Left forelimb (tissue), 1 donor: ENCODE measurements at regions not wholly inside any gene's neighbourhood (a gene's known extent, or its start where the extent isn't known, plus 50 kb on each side); places are given as distances from the start of the nearest gene placed in this dataset.

Experiments used
- DNase-seq: peaks from one replicate; pipeline ENCODE4 v3.0.0-alpha.2; 2018; ENCODE audit warnings: low spot score

DNA sequence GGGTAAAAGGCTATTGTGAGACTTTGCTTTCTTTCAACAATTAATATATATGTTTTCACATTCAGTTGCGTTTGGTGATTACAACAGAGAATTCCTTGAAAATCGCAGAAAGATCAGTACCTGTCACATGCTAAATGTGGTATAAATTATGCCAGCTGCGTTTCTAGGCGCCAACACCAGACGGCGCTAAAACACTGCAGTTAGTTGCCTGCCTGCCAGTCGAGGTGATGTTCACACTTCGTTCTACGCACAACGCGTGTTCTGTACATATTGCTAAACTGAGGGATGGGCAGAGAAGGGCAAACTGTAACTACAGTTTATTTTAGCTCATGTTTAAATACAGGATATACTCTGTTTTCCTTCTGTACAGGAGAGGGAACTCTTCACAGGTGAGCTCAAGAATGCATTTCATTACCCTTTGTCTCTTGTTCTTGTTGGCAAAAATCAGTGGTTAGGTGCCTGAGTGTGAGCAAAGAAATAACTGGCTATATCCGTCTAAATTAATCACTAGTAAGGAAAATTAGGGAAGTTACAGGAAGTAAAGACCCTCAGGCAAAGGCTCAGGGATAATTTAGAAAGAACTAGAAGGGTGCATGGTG lies 100.1 kb upstream of the RGS17 start:
- no peak for DNase-seq

DNA sequence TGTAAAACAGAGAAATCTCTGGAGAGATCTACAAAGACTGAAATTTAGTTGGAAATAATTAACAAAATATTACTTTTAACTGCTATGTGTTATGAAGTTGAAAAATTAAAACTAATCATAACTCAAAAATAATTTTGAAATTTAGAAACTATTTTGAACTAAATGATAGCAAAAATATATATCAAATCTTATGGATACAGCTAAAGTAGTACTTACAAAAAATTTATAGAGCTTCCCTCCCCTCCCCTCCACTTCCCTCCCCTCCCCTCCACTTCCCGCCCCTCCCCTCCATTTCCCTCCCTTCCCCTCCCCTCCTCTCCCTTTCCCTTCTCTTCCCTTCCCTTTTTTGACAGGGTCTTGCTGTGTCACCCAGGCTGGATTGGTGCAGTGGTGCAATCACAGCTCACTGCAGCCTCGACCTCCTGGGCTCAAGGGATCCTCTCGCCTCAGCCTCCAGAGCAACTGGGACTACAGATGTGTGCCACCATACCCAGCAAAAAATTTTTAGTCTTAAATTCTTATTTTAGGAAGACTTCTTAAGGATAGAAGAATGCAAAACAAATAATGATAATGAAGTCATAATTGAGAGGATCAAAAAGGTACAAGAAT lies 87.2 kb upstream of the RGS17 start:
- DNase-seq: no peak

DNA sequence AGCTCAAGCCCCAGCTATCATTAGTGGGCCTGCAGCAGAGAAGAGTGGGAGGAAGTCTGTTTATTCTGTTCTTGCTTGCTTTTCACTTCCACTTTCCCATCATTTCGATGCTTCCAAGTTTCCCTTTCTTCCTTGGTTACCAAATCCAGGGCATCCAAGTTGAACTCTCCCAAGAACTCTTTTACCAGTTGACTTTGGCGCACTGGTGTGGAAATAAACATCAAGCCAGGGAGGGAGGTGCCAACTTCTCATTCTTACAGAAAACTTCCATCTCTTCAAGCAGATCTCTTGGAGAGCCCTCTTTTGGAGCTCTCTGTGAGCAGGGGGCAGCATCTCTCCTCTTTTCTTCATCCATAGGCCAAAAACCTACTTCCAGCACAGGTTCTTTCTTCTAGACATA lies 85.7 kb upstream of the RGS17 start:
- DNase-seq: no peak

DNA sequence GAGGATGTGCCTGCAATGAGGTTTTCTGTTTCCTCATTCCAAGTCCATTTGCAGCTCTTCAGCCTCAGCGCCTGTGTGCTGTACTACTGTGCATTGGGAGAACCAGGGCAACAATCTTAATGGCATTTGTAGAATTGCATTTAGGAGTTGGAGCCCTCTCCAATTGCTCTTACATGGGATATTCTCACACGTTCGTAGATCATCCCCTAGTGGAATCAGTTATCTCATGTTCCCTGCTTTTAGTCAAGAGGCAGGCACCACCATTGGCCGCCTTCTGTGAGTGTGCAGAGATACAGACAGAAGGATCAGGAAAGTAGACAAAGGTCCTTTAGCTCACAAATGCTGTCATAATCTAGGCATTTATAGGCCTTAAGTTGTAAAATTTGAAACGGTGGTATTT lies 84.2 kb upstream of the RGS17 start:
- no peak for DNase-seq

DNA sequence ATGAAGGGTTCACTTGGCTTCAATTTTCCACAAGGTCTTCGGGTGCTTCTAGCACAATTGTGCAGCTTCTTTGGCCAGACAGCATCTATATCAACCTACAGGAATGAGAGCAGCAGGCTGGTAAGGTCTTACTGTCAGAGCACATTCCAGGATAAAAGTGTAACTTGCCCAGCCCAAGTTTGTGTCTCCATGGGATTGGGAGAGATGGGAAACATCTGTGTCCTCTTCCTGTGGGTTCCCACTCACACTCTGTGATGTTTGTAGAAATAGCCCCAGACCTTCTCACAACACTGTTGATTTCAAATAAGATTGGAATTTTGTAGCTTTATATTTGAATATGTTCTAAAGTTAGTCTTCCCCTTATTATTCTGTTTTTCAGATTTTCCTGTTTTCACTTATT lies 83.4 kb upstream of the RGS17 start:
- DNase-seq: no peak

DNA sequence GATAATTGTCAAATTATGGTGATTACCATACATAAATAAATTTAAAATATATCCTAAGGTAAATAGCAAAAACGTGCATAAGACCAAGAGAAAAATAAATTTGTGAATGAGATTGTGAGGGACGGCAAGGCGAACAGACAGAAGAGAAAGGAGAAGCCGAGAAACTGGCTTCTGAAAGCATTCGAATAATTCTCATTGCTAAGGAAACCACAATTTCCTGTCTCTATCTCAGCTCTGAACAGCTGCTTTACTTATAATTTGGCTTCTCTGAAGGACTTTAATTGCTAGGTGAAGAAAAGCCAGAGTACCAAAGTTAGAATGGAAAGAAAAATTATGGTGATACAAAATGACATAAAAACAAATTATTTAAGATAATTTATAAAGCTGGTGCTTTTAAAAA lies 79.0 kb upstream of the RGS17 start:
- no peak for DNase-seq

DNA sequence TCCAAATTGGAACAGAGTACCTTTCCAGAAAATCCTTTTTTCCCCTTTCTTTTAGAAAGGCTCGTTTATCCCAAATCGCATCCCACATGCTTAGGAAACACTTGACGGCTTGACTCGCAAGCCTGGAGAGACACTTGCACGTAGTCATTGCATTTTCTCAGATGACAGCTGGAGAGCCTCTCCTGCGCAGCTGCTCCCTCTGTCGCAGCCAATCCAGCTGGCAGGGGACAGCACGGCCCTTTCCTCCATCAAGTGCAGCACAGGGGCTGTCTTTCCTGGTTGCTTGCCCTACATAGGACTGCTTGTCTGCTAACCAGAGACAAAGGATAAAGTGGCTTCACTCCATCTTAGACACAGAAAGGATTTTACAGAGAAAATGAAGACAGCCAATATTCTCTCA lies 77.6 kb upstream of the RGS17 start:
- peak; percentile 68 for DNase-seq

DNA sequence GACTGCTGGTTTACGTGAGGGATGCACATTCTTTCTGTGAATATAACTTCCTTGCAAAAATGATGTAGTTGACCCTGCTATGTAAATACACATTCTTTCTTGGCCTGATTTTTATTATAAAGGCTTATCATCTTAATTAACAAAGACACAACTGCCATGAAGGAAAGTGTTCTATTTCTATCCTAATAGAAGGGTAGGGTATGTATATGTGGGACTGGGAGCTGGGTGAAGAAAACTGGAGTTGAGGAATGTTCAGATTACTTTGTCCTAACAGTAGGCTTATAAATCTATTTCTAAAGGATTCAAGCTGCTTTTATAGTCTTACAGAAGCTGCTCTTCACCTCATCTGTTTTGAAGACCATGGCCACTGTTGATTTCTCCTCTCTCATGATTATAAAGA lies 76.5 kb upstream of the RGS17 start:
- no peak for DNase-seq

DNA sequence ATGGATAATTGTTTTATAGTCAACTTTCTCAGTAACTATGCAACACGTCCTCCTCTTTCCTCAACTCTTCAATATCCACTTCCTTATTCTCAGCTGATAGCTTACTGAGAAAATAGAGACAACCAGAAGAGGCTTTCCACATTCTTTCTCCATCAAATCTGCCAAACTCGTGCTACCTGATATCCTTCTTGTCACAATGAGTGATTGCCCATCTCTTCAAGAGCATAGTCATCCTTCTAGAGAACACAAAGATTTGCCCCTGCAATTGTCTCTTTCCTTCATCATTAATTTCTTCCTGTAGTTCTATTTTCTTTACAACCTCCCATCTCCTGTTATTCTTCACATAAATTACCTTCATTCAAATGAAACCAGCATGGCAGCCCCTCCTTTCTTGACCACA lies 75.9 kb upstream of the RGS17 start:
- no peak for DNase-seq

DNA sequence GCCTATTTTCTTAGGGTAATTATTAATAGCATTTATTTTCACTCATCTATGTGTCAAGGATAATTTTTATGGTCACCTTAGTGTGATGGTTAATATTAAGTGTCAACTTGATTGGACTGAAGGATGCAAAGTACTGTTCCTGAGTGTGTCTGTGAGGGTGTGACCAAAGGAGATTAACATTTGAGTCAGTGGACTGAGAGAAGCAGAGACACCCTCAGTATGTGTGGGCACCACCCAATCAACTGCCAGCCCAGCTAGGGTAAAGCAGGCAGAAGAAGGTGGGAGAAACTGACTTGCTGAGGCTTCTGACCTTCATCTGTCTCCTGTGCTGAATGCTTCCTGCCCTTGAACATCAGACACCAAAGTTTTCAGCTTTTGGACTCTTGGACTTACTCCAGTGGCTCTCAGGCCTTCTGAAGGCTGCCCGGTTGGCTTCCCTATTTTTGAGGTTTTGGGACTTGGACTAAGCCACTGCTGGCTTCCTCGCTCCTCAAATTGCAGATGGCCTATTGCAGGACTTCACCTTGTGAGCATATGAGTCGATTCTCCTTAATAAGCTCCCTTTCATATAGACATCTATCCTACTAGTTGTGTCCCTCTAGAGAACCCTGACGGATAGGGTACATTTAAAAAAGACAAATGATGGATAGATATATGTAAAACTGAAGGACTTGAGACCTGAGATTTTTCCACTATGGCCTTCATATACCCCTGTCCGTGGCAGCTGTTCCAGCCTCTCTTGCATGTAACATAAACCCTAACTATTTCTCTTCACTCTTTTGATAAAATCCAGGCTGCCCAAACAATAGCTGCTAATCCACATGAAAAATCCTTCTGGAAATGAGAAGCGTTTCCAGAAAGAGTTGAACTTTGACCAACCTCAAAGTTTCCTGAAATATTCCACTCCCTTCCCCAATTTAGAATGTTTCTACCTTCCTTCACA lies 62.1 kb upstream of the RGS17 start:
- DNase-seq: no peak

DNA sequence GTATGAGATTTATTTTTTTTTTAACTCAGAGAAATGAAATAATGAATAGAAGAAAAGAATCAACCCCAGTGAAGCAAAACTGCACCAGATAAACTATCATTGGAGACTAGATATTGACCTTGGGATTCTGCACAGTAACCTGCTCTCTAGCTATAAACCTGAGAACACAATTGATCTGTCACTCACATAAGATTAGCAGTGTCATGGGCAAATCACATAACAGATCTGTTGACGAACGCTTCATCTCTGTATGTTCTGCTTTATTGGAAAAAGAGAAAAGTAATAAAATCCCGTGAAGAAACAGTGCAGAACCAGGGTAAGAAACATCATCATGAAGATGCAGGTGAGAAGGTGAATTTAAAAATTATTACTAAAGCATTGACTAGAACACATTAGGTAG lies 52.8 kb upstream of the RGS17 start:
- DNase-seq: no peak
